Pancreas (tissue), 10 donors: ENCODE measurements at regions not wholly inside any gene's neighbourhood (a gene's known extent, or its start where the extent isn't known, plus 50 kb on each side); places are given as distances from the start of the nearest gene placed in this dataset.

Experiments used
- ATAC-seq, 4 donors: fragments of 200-7000 bp; cut with Tn5 transposase; one replicate each; pipeline versions ENCODE4 v1.8.0 to v1.9.1; 2020; ENCODE audit warnings: mild to moderate bottlenecking in 4 of 4, moderate library complexity in 4 of 4
- DNase-seq, 6 donors: peaks; one replicate each; pipeline ENCODE4 v3.0.0-alpha.2; 2020
- FAIRE-seq: peaks from 2 replicates; lab custom pipeline; 2012; peaks lifted over from hg19 to GRCh38; lab: Jason Lieb, UNC
- H3K27ac ChIP-seq, 4 donors: fragments of 200-600 bp; sonication (generic); 1 replicate in 3 of 4; 2 replicates in 1 of 4; pipeline versions ENCODE4 v1.5.0 to v1.8.0; 2020
- H3K27me3 ChIP-seq, 4 donors: fragments of 200-600 bp; one replicate each; pipeline ENCODE4 v1.8.0; 2021
- H3K36me3 ChIP-seq, 3 donors: fragments of 200-600 bp; sonication (generic) in 1 of 3; one replicate each; pipeline versions ENCODE4 v1.5.0 to v1.8.0; 2020 to 2021
- H3K4me1 ChIP-seq, 3 donors: fragments of 200-600 bp; one replicate each; pipeline ENCODE4 v1.8.0; 2021
- H3K4me3 ChIP-seq, 4 donors: fragments of 200-600 bp; sonication (generic) in 2 of 4; one replicate each; pipeline versions ENCODE4 v1.5.0 to v1.8.0; 2020 to 2021
- H3K9me3 ChIP-seq, 4 donors: fragments of 200-600 bp; one replicate each; pipeline ENCODE4 v1.8.0; 2021
- whole genome bisulfite sequencing, 2 donors: extraction: QIAGEN DNeasy Blood & Tissue Kit; methylation state at CpG; one replicate each; pipeline ENCODE4 v1.1.7; 2013; 5-methylcytosine and 5-hydroxymethylcytosine counted together
- intact Hi-C, 3 donors: fragments of 100-400 bp; cut with DNase I; formaldehyde crosslinking; loops; one replicate each; pipeline versions ENCODE4 v1.11.1 to v1.14.2; 2022
- TF ChIP-seq, protein P1 (sequence below), 4 donors: fragments of 200-600 bp; sonication (generic) in 3 of 4; IDR thresholded peaks; one replicate each; pipeline versions ENCODE4 v1.5.0 to v1.8.0; 2021; ENCODE audit warnings: antibody characterized with exemption in 4 of 4
- donor health status: healthy with polysubstance abuse.
- donor health status: DM: no; HTN: no; CAD: no; lungs with moderate emphysema.
- donor health status: DM: no; HTN: no; CAD: no.
- donor health status: control.
- donor health status: control.
- donor health status: Bipolar disorder and iron deficiency.
- donor health status: DM: yes; HTN: yes; CAD: no.
- donor health status: DM: no; HTN: no; CAD: no.
- donor health status: DM: no; HTN: no; CAD: no.
- donor health status: DM: yes; HTN: yes; CAD: no.

DNA sequence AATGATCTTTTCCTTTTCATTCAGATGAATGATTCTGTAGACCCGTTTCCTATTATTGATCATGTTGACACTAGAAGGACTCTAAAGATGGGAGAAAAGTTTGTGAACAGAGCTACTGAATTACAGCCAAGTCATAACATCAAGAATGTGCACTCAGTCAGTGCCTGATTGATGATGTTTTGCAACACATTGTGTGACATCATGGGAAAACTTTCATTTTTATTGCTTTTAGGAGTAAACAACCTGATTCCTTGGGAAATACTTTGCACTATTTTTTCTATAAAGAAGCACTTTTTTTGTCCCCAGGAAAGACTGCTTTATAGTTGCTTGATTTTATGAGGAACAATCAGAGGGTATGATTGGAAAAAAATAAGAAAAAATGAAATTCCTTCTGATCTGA lies 383.8 kb upstream of the JAG1 start:
- Histone ChIP-seq H3K36me3 (no peaks in the 10 kb centered on the region), H3K27me3 (no peaks in the 10 kb centered on the region), H3K4me3 (no peak overlapping the region), H3K9me3 (no peaks in the 10 kb centered on the region), H3K27ac (peak overlapping the region in 1 of 4 donors; percentile 41), H3K4me1 (no peaks in the 10 kb centered on the region)
- FAIRE-seq (no peak), DNase-seq (no peak), ATAC-seq (peak in 3 of 4 donors; percentile 25 to 52 (median 47))
- TF ChIP-seq, protein P1, sequence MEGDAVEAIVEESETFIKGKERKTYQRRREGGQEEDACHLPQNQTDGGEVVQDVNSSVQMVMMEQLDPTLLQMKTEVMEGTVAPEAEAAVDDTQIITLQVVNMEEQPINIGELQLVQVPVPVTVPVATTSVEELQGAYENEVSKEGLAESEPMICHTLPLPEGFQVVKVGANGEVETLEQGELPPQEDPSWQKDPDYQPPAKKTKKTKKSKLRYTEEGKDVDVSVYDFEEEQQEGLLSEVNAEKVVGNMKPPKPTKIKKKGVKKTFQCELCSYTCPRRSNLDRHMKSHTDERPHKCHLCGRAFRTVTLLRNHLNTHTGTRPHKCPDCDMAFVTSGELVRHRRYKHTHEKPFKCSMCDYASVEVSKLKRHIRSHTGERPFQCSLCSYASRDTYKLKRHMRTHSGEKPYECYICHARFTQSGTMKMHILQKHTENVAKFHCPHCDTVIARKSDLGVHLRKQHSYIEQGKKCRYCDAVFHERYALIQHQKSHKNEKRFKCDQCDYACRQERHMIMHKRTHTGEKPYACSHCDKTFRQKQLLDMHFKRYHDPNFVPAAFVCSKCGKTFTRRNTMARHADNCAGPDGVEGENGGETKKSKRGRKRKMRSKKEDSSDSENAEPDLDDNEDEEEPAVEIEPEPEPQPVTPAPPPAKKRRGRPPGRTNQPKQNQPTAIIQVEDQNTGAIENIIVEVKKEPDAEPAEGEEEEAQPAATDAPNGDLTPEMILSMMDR (IDR thresholded peaks at IDR 0.05) = no peak
- intact Hi-C loops = no loop called here
- 38 to 45% methylated on average over 1 of the region's 1 CpG for WGBS, 2 donors

DNA sequence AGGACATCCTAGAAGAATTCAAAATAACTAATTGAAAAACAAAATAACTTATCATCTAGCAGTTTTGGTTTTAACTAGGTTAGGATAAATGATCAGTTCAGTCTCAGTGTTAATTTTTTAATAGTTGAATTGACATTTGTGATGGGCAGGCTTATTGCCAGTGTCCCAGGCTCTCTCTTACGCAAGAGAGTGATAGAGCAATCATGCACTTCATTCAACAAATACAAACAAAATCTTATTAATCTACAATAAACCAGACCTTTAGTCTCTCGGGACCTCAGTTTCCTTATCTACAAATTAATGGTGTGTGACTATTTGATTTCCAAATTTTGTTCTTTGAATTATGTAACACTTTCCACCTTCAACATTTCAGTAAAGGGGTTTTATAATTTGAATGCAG lies 385.9 kb upstream of the JAG1 start:
- ATAC-seq (no peak), FAIRE-seq (no peak), DNase-seq (no peak)
- 20 to 25% methylated on average over 2 of the region's 2 CpGs for WGBS, 2 donors
- Histone ChIP-seq H3K4me1 (no peaks in the 10 kb centered on the region), H3K27ac (no peak overlapping the region), H3K36me3 (no peaks in the 10 kb centered on the region), H3K4me3 (no peak overlapping the region), H3K27me3 (no peaks in the 10 kb centered on the region), H3K9me3 (no peaks in the 10 kb centered on the region)
- TF ChIP-seq, protein P1 (IDR thresholded peaks at IDR 0.05) = no peak
- intact Hi-C loops = no loop called here

DNA sequence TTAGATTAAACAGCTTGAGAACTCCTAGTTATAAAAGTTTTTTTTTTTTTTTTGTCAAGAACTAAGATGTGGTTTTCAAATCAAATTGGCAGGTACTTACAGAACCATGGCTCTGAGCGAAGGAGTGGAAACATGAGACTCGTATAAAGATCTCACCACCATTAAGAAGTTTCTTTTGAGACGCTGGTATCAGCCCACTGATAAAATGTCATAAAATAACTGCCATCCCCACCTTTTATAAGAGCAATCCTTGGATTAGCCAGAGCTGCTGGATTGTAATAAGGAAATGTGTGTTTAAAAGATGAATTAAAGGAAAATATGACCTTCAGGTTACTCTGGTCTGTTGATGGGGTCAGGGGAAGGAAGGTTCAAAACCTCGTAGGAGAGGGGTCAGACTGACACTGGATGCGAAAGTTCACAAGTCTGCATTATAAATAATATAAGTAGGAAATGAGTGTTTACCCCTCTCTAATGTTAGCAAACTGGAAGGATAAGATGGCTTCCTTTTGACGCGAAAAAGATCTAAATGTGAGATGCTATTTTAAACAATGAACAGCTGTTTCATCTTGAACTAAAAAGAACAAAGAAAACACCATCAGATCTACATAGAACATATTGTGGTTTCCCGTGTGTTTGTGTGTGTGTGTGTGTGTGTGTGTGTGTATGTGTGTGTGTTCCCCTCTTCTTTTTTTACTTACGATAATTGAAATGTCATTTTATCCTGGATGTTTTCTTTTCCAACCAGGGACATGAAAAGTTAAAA lies 386.8 kb upstream of the JAG1 start:
- no peak for DNase-seq
- no peak overlapping the region for H3K4me3 ChIP-seq
- TF ChIP-seq, protein P1 (IDR thresholded peaks at IDR 0.05) = no peak
- no peak for FAIRE-seq
- H3K36me3 ChIP-seq = no peaks in the 10 kb centered on the region
- intact Hi-C loops = no loop called here
- WGBS, 2 donors = 84 to 85% methylated on average over 9 of the region's 9 CpGs
- ATAC-seq = no peak
- H3K27me3 ChIP-seq = no peaks in the 10 kb centered on the region
- no peaks in the 10 kb centered on the region for H3K4me1 ChIP-seq
- H3K27ac ChIP-seq = no peak overlapping the region
- no peaks in the 10 kb centered on the region for H3K9me3 ChIP-seq

DNA sequence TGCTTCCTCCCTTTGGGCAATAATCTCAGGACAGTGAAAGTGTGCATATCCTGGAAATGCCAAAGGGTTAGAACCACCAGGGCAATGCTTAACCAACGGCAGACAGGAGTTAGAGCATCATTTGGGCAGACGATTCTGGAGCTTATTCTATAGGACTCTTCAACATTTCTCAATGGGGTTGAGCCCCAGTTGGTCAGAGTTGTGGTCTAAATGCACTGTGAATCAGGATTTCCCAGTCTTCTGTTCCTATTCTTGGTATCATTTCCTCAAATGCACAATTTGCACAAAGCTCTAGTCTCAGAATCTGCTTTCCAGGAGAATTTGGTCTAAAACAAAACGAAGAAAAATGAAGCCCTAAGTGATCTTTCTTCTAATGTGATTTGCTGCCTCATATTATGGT lies 389.6 kb upstream of the JAG1 start:
- DNase-seq (no peak), ATAC-seq (no peak), FAIRE-seq (no peak)
- intact Hi-C loops = no loop called here
- H3K9me3 ChIP-seq = no peaks in the 10 kb centered on the region
- WGBS, 2 donors = 82 to 91% methylated on average over 3 of the region's 3 CpGs
- H3K27me3 ChIP-seq = no peaks in the 10 kb centered on the region
- no peaks in the 10 kb centered on the region for H3K36me3 ChIP-seq
- no peak overlapping the region for H3K27ac ChIP-seq
- TF ChIP-seq, protein P1 (IDR thresholded peaks at IDR 0.05) = no peak
- no peaks in the 10 kb centered on the region for H3K4me1 ChIP-seq
- no peak overlapping the region for H3K4me3 ChIP-seq

DNA sequence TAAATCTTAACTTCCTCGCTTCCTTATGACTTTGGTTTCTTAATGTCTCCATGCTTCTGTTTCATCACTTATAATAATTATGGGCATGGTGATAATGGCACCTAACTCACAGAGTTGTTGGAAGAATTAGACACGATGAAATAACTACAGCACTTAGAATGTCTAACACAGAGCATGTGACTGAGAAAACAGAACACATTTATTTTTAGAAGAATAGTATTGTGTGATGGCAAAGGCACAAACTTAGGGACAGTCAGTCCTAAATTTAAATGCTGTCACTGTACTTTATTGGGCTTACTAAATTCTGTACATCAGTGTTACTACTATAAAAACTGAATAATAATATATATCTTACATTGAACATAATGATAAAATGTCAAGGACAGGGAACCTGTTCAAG lies 391.1 kb upstream of the JAG1 start:
- no peaks in the 10 kb centered on the region for H3K4me1 ChIP-seq
- ATAC-seq (no peak), DNase-seq (no peak), FAIRE-seq (no peak)
- H3K9me3 ChIP-seq = no peaks in the 10 kb centered on the region
- no peaks in the 10 kb centered on the region for H3K36me3 ChIP-seq
- intact Hi-C loops = no loop called here
- WGBS, 2 donors = 79 to 92% methylated on average over 2 of the region's 2 CpGs
- TF ChIP-seq, protein P1 (IDR thresholded peaks at IDR 0.05) = no peak
- no peak overlapping the region for H3K27ac ChIP-seq
- no peak overlapping the region for H3K4me3 ChIP-seq
- no peaks in the 10 kb centered on the region for H3K27me3 ChIP-seq
